H1 (cell line): ENCODE measurements at regions not wholly inside any gene's neighbourhood (a gene's known extent, or its start where the extent isn't known, plus 50 kb on each side); places are given as distances from the start of the nearest gene placed in this dataset.

ENCODE experiments used
- CTCF ChIA-PET: fragments of 300-600 bp; sonication (Branson Sonifier 250); formaldehyde crosslinking; loops from one replicate; lab custom pipeline; 2021; ENCODE audit not compliant: partially characterized antibody; lab: Charles Lee
- POLR2A ChIA-PET: fragments of 300-600 bp; sonication (Branson Sonifier 250); formaldehyde crosslinking; loops from one replicate; lab custom pipeline; 2021; ENCODE audit warnings: inconsistent platforms; ENCODE audit not compliant: partially characterized antibody; lab: Charles Lee
- DNase-seq, 2 experiments: peaks; one replicate each; pipeline versions ENCODE4 v3.0.0 to v3.0.0-alpha.2; 2010 to 2022; ENCODE audit warnings: low spot score in 2 of 2, low read depth in 1 of 2, mixed read lengths in 1 of 2
- FAIRE-seq: peaks from 2 replicates; lab custom pipeline; 2011; peaks lifted over from hg19 to GRCh38; lab: Jason Lieb, UNC
- H2AFZ ChIP-seq: 2 replicates; pipeline ENCODE4 v1.8.1; 2012; ENCODE audit warnings: low read length, inconsistent platforms
- H2AK5ac ChIP-seq: 2 replicates; pipeline ENCODE4 v1.6.1; 2013; ENCODE audit warnings: low read depth, low read length
- H2BK120ac ChIP-seq: replicated peaks from 2 replicates; pipeline ENCODE3; 2013; ENCODE audit warnings: low read depth, low read length, inconsistent platforms
- H2BK12ac ChIP-seq: 2 replicates; pipeline ENCODE4 v1.6.1; 2013; ENCODE audit warnings: low read depth, low read length
- H2BK15ac ChIP-seq: 2 replicates; pipeline ENCODE4 v1.6.1; 2013; ENCODE audit warnings: low read length
- H2BK20ac ChIP-seq: 2 replicates; pipeline ENCODE4 v1.6.1; 2013; ENCODE audit warnings: low read length
- H2BK5ac ChIP-seq: 2 replicates; pipeline ENCODE4 v1.6.1; 2013; ENCODE audit warnings: low read depth, low read length
- H3K14ac ChIP-seq: 2 replicates; pipeline ENCODE4 v1.6.1; 2013; ENCODE audit warnings: inconsistent platforms; ENCODE audit not compliant: insufficient read length
- H3K18ac ChIP-seq: 2 replicates; pipeline ENCODE4 v1.6.1; 2013; ENCODE audit warnings: low read length; ENCODE audit errors: extremely low read depth
- H3K23ac ChIP-seq: 2 replicates; pipeline ENCODE4 v1.6.1; 2013; ENCODE audit warnings: inconsistent platforms; ENCODE audit not compliant: insufficient read length
- H3K23me2 ChIP-seq: 2 replicates; pipeline ENCODE4 v1.6.1; 2013; ENCODE audit warnings: low read depth, low read length
- H3K27ac ChIP-seq: 2 replicates; pipeline ENCODE4 v1.6.1; 2011; ENCODE audit warnings: low read depth, low read length, inconsistent platforms
- H3K27me3 ChIP-seq, 4 experiments: replicated peaks in 1 of 4; 1 replicate in 1 of 4; 2 replicates in 3 of 4; pipeline versions ENCODE4 v1.6.1 to v1.8.1; 2011 to 2013; ENCODE audit warnings: low read length in 3 of 4, mild to moderate bottlenecking in 3 of 4, inconsistent platforms in 2 of 4, mixed read lengths in 2 of 4, moderate library complexity in 1 of 4; ENCODE audit not compliant: control insufficient read depth in 3 of 4, insufficient read depth in 3 of 4; ENCODE audit errors: extremely low read depth in 1 of 4
- H3K36me3 ChIP-seq, 4 experiments: 2 replicates each; pipeline versions ENCODE4 v1.6.1 to v1.8.1; 2011 to 2013; ENCODE audit warnings: mild to moderate bottlenecking in 4 of 4, low read length in 3 of 4, moderate library complexity in 2 of 4, control low read depth in 1 of 4, inconsistent platforms in 1 of 4; ENCODE audit not compliant: insufficient read depth in 4 of 4, control insufficient read depth in 2 of 4
- H3K4ac ChIP-seq: replicated peaks from 2 replicates; pipeline ENCODE3; 2013; ENCODE audit warnings: low read length, low read depth, mixed read lengths, inconsistent platforms; ENCODE audit not compliant: insufficient read length
- H3K4me1 ChIP-seq, 4 experiments: replicated peaks in 1 of 4; 1 replicate in 1 of 4; 2 replicates in 3 of 4; pipeline versions ENCODE4 v1.6.1 to v1.8.1; 2011 to 2013; ENCODE audit warnings: low read length in 3 of 4, inconsistent platforms in 2 of 4, mixed read lengths in 1 of 4; ENCODE audit not compliant: insufficient read depth in 4 of 4, control insufficient read depth in 3 of 4
- H3K4me2 ChIP-seq, 2 experiments: 2 replicates each; pipeline versions ENCODE4 v1.6.1 to v1.8.1; 2011 to 2013; ENCODE audit warnings: low read depth in 2 of 2, low read length in 2 of 2, control low read depth in 1 of 2, inconsistent platforms in 1 of 2, mild to moderate bottlenecking in 1 of 2; ENCODE audit not compliant: insufficient read depth in 1 of 2
- H3K4me3 ChIP-seq, 4 experiments: fragments of 200-600, 300-600 bp in 1 of 4; sonication (generic), shearing (Covaris generic), sonication (Bioruptor Twin) in 1 of 4; 2 replicates each; pipeline versions ENCODE4 v1.5.1 to v1.8.1; 2011 to 2016; ENCODE audit warnings: low read length in 4 of 4, low read depth in 3 of 4, control low read depth in 2 of 4, inconsistent platforms in 2 of 4, mild to moderate bottlenecking in 2 of 4, mixed read lengths in 1 of 4, moderate library complexity in 1 of 4; ENCODE audit not compliant: insufficient read depth in 2 of 4; ENCODE audit errors: extremely low read depth in 1 of 4
- H3K56ac ChIP-seq: replicated peaks from 2 replicates; pipeline ENCODE3; 2013; ENCODE audit warnings: low read depth, mild to moderate bottlenecking, mixed read lengths, low read length, inconsistent platforms; ENCODE audit not compliant: insufficient read length
- H3K79me1 ChIP-seq: 2 replicates; pipeline ENCODE4 v1.6.1; 2013; ENCODE audit warnings: low read depth, low read length, control low read depth
- H3K79me2 ChIP-seq, 2 experiments: 2 replicates each; pipeline versions ENCODE4 v1.6.1 to v1.8.1; 2012 to 2013; ENCODE audit warnings: low read length in 2 of 2, mild to moderate bottlenecking in 2 of 2, inconsistent platforms in 1 of 2; ENCODE audit not compliant: insufficient read depth in 2 of 2, control insufficient read depth in 1 of 2
- H3K9ac ChIP-seq, 4 experiments: replicated peaks in 1 of 4; 1 replicate in 1 of 4; 2 replicates in 3 of 4; pipeline versions ENCODE4 v1.6.1 to v1.8.1; 2011 to 2013; ENCODE audit warnings: low read depth in 3 of 4, low read length in 3 of 4, control low read depth in 2 of 4, mild to moderate bottlenecking in 2 of 4, moderate library complexity in 2 of 4, inconsistent platforms in 1 of 4; ENCODE audit errors: extremely low read depth in 1 of 4
- H3K9me3 ChIP-seq, 2 experiments: 2 replicates each; pipeline versions ENCODE4 v1.6.1 to v1.8.1; 2012 to 2013; ENCODE audit warnings: mild to moderate bottlenecking in 2 of 2, moderate library complexity in 2 of 2, control low read depth in 1 of 2, inconsistent platforms in 1 of 2, low read depth in 1 of 2, low read length in 1 of 2, mixed read lengths in 1 of 2; ENCODE audit not compliant: insufficient read depth in 2 of 2
- H4K20me1 ChIP-seq, 2 experiments: replicated peaks in 1 of 2; 2 replicates each; pipeline versions ENCODE3 to v1.8.1; 2011 to 2013; ENCODE audit warnings: inconsistent platforms in 2 of 2, low read length in 2 of 2, mild to moderate bottlenecking in 1 of 2; ENCODE audit not compliant: insufficient read depth in 2 of 2, control insufficient read depth in 1 of 2
- H4K5ac ChIP-seq: 2 replicates; pipeline ENCODE4 v1.6.1; 2013; ENCODE audit warnings: low read length, low read depth, mixed read lengths, inconsistent platforms; ENCODE audit not compliant: insufficient read length
- H4K8ac ChIP-seq: 2 replicates; pipeline ENCODE4 v1.8.0; 2013; ENCODE audit warnings: mild to moderate bottlenecking, moderate library complexity, low read length, inconsistent platforms; ENCODE audit not compliant: insufficient read depth; ENCODE audit errors: extremely low read depth
- H4K91ac ChIP-seq: replicated peaks from 2 replicates; pipeline ENCODE3; 2013; ENCODE audit warnings: low read length, mixed read lengths, inconsistent platforms; ENCODE audit not compliant: insufficient read length
- CBX5 ChIP-seq: fragments of 300-800, 300-1000 bp; sonication (generic); IDR thresholded peaks from 2 replicates; pipeline ENCODE4 v1.7.1; 2016; ENCODE audit warnings: antibody characterized with exemption, low read length, low read depth
- POU5F1 ChIP-seq: IDR thresholded peaks from 2 replicates; pipeline ENCODE4 v1.6.1; 2011; ENCODE audit warnings: low read depth, mild to moderate bottlenecking, low read length, moderate library complexity
- RFX5 ChIP-seq: IDR thresholded peaks from 2 replicates; pipeline ENCODE4 v1.6.1; 2011; ENCODE audit warnings: low read depth, low read length, improper control_type of control experiment, borderline replicate concordance
- RXRA ChIP-seq: IDR thresholded peaks from 2 replicates; pipeline ENCODE4 v1.6.1; 2011; ENCODE audit warnings: low read depth, mild to moderate bottlenecking, low read length, moderate library complexity; ENCODE audit not compliant: insufficient read depth
- SP1 ChIP-seq: IDR thresholded peaks from 2 replicates; pipeline ENCODE4 v1.6.1; 2011; ENCODE audit warnings: low read depth, low read length
- SP4 ChIP-seq: IDR thresholded peaks from 2 replicates; pipeline ENCODE4 v1.6.1; 2012; ENCODE audit warnings: low read length, inconsistent platforms
- TAF1 ChIP-seq: IDR thresholded peaks from 2 replicates; pipeline ENCODE4 v1.6.1; 2011; ENCODE audit warnings: mild to moderate bottlenecking, low read depth, low read length
- ZNF274 ChIP-seq: IDR thresholded peaks from 2 replicates; pipeline ENCODE4 v1.7.0; 2012; ENCODE audit warnings: low read length, borderline replicate concordance; ENCODE audit errors: extremely low read depth
- WGBS, 2 experiments: shearing (Covaris generic) in 1 of 2; methylation state at CpG; one replicate each; pipeline versions ENCODE4 v1.1.6 to v1.1.7; 2013 to 2015; ENCODE audit warnings: low lambda C conversion rate in 2 of 2, mixed read lengths in 2 of 2, inconsistent platforms in 1 of 2, low coverage in 1 of 2, missing lambda C conversion rate in 1 of 2; ENCODE audit not compliant: insufficient replicate concordance in 2 of 2, insufficient coverage in 1 of 2, insufficient read length in 1 of 2; ENCODE audit errors: extremely low coverage in 1 of 2, missing lambda C conversion rate in 1 of 2; 5-methylcytosine and 5-hydroxymethylcytosine counted together
- TF ChIP-seq, protein P1 (sequence below), 3 experiments: IDR thresholded peaks; 1 replicate in 2 of 3; 2 replicates in 1 of 3; pipeline versions ENCODE4 v1.5.1 to v1.6.1; 2011; ENCODE audit warnings: low read length in 3 of 3, mild to moderate bottlenecking in 3 of 3, inconsistent platforms in 2 of 3, low read depth in 1 of 3, moderate library complexity in 1 of 3; ENCODE audit not compliant: insufficient read depth in 1 of 3; ENCODE audit errors: control extremely low read depth in 1 of 3

DNA sequence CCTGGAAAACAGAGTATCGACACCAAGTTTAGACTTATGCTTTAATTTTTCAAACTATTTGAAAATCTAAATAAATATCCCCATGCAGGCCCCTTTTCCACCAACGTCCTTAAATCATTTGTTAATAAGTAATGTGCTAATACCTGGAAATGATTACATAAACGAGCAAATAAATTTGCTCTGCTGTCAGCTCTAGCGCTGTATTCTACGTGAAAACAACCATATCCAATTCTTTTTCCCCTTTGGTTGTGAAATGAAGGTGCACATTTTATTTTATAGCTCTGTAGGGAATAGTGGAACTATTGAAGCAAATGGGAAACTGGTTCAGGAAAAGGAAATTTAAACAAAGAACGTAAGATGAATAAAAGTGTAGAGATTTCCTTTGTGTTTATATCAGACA lies 137.7 kb upstream of the ZNF608 start:
- Histone ChIP-seq H3K23ac (no peak overlapping the region), H3K36me3 (no peaks in the 10 kb centered on the region; a peak in 1 of 8 replicates), H2AK5ac (no peak overlapping the region), H4K91ac (no peak overlapping the region), H2BK15ac (no peak overlapping the region), H3K23me2 (no peaks in the 10 kb centered on the region), H3K79me2 (no peaks in the 10 kb centered on the region), H4K20me1 (no peaks in the 10 kb centered on the region), H2BK120ac (no peak overlapping the region), H3K9ac (no peak overlapping the region), H2BK20ac (no peak overlapping the region), H2AFZ (no peak overlapping the region), H3K14ac (no peak overlapping the region), H4K8ac (no peak overlapping the region), H4K5ac (no peak overlapping the region), H3K4me2 (no peak overlapping the region), H2BK12ac (no peak overlapping the region), H3K56ac (no peak overlapping the region), H3K27ac (no peak overlapping the region), H3K79me1 (no peaks in the 10 kb centered on the region), H3K9me3 (peaks cover 2 to 7% of the 10 kb centered on the region in 2 experiments; a peak in 1 of 4 replicates), H3K4me3 (no peak overlapping the region), H3K27me3 (no peaks in the 10 kb centered on the region), H2BK5ac (no peak overlapping the region), H3K4ac (no peak overlapping the region), H3K18ac (no peak overlapping the region), H3K4me1 (peaks cover 0 to 9% (median 5%) of the 10 kb centered on the region in 4 experiments; a peak in 5 of 7 replicates)
- no peak for FAIRE-seq
- TF ChIP-seq, protein P1, sequence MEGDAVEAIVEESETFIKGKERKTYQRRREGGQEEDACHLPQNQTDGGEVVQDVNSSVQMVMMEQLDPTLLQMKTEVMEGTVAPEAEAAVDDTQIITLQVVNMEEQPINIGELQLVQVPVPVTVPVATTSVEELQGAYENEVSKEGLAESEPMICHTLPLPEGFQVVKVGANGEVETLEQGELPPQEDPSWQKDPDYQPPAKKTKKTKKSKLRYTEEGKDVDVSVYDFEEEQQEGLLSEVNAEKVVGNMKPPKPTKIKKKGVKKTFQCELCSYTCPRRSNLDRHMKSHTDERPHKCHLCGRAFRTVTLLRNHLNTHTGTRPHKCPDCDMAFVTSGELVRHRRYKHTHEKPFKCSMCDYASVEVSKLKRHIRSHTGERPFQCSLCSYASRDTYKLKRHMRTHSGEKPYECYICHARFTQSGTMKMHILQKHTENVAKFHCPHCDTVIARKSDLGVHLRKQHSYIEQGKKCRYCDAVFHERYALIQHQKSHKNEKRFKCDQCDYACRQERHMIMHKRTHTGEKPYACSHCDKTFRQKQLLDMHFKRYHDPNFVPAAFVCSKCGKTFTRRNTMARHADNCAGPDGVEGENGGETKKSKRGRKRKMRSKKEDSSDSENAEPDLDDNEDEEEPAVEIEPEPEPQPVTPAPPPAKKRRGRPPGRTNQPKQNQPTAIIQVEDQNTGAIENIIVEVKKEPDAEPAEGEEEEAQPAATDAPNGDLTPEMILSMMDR (IDR thresholded peaks at IDR 0.05; ENCODE audit: control extremely low read depth in 1 of 3, insufficient read depth in 1 of 3, low read depth in 1 of 3, low read length in 3 of 3), result no peak
- TF ChIP-seq POU5F1, result no peak
- no peak for TF ChIP-seq ZNF274
- TF ChIP-seq TAF1, result no peak
- no peak for TF ChIP-seq SP4
- no peak for TF ChIP-seq RXRA
- no peak for TF ChIP-seq RFX5
- TF ChIP-seq SP1, result no peak
- TF ChIP-seq CBX5, result no peak
- DNase-seq, result no peak
- 89% methylated on average over 6 of the region's 6 CpGs; no CpG with 5 or more reads in 1 of the 2 experiments for WGBS, 2 experiments
- POLR2A ChIA-PET, result no interaction called here
- CTCF ChIA-PET, result interaction anchor here (0.6 to 0.8 kb wide), 2 partner anchors 19 to 220 kb away, joined by 3 read pairs; no protein-coding TSS in a partner anchor
